GM18951 (cell line): ENCODE measurements at regions not wholly inside any gene's neighbourhood (a gene's known extent, or its start where the extent isn't known, plus 50 kb on each side); places are given as distances from the start of the nearest gene placed in this dataset.

Source experiments
- POLR2A ChIP-seq: IDR thresholded peaks from 4 replicates; pipeline ENCODE4 v1.6.1; 2011; ENCODE audit warnings: mild to moderate bottlenecking; ENCODE audit not compliant: insufficient read length, insufficient read depth; ENCODE audit errors: extremely low read depth
- in situ Hi-C: fragments of 300-500 bp; cut with MboI; formaldehyde crosslinking; loops from one replicate; pipeline ENCODE4 v1.12.0; 2022; ENCODE audit warnings: low sequenced_read_pairs, mixed read lengths, inconsistent platforms; ENCODE audit not compliant: unreplicated experiment

- no peak for TF ChIP-seq POLR2A
- in situ Hi-C loops, result no loop called here
Observed at GRCh38 chr3:194003114-194004057, 132.6 kb upstream of the HES1 start.

GRCh38 chr3:194005930-194006501 lies 129.9 kb upstream of the HES1 start:
- TF ChIP-seq POLR2A, result no peak
- in situ Hi-C loops, result no loop called here

GRCh38 chr3:194007592-194008337 lies 128.2 kb upstream of the HES1 start:
- TF ChIP-seq POLR2A, result no peak
- in situ Hi-C loops, result no loop called here

- TF ChIP-seq POLR2A, result no peak
- in situ Hi-C loops, result no loop called here
Observed at GRCh38 chr3:194009019-194009418, 126.9 kb upstream of the HES1 start.

GRCh38 chr3:194009892-194010533 lies 125.9 kb upstream of the HES1 start:
- in situ Hi-C loops, result no loop called here
- TF ChIP-seq POLR2A, result no peak

- in situ Hi-C loops, result no loop called here
- no peak for TF ChIP-seq POLR2A
Observed at GRCh38 chr3:194011807-194012206, 124.1 kb upstream of the HES1 start.

GRCh38 chr3:194013928-194014327 lies 122.0 kb upstream of the HES1 start:
- in situ Hi-C loops, result no loop called here

GRCh38 chr3:194014756-194015155 lies 121.2 kb upstream of the HES1 start:
- in situ Hi-C loops, result no loop called here
- TF ChIP-seq POLR2A, result no peak

More at GRCh38 chr3:194013928-194014327, 122.0 kb upstream of the HES1 start:
- no peak for TF ChIP-seq POLR2A

GRCh38 chr3:194019398-194020165 lies 116.4 kb upstream of the HES1 start:
- in situ Hi-C loops, result no loop called here
- no peak for TF ChIP-seq POLR2A

- in situ Hi-C loops, result no loop called here
Observed at GRCh38 chr3:194022052-194022451, 113.9 kb upstream of the HES1 start.

GRCh38 chr3:194022816-194023215 lies 113.1 kb upstream of the HES1 start:
- no peak for TF ChIP-seq POLR2A
- in situ Hi-C loops, result no loop called here

More at GRCh38 chr3:194022052-194022451, 113.9 kb upstream of the HES1 start:
- no peak for TF ChIP-seq POLR2A

- in situ Hi-C loops, result no loop called here
- no peak for TF ChIP-seq POLR2A
Observed at GRCh38 chr3:194023501-194024280, 112.3 kb upstream of the HES1 start.

GRCh38 chr3:194025119-194025518 lies 110.8 kb upstream of the HES1 start:
- no peak for TF ChIP-seq POLR2A
- in situ Hi-C loops, result no loop called here
